ENCODE measurements at regions not wholly inside any gene's neighbourhood (a gene's known extent, or its start where the extent isn't known, plus 50 kb on each side); places are given as distances from the start of the nearest gene placed in this dataset.
A peak's percentile ranks its signal among the peaks of the same experiment; 100 is the strongest.

- CTCF ChIA-PET: interaction anchor here (0.6 to 1.2 kb wide), 4 partner anchors 140 to 373 kb away, joined by 3 to 7 read pairs (median 4); no protein-coding TSS in a partner anchor
- H4K20me1 ChIP-seq (ENCODE audit: low read length): no peaks in the 10 kb centered on the region
- H3K9me2 ChIP-seq (replicated peaks; ENCODE audit: low read length): no peaks in the 10 kb centered on the region
- H3K27ac ChIP-seq (ENCODE audit: low read length): peak overlapping the region; percentile 89
- intact Hi-C loops (cut with micrococcal nuclease): loop anchor here (1.0 to 10.0 kb wide), 9 partner anchors 13 to 374 kb away; no protein-coding TSS in a partner anchor
- DNase-seq: peak; percentile 99
- BruUV-seq (replicated peaks): no TSS peak
- peak overlapping the region; percentile 72 for H3K4me2 ChIP-seq (ENCODE audit: low read length)
- ATAC-seq: peak; percentile 86
- peaks cover 6% of the 10 kb centered on the region for H3F3A ChIP-seq (ENCODE audit: low read length, unreplicated experiment)
- no peaks in the 10 kb centered on the region for H3K79me2 ChIP-seq (ENCODE audit: low read length)
- no peaks in the 10 kb centered on the region for H3K27me3 ChIP-seq (ENCODE audit: low read length)
- H3K4me1 ChIP-seq (ENCODE audit: insufficient read depth, low read length): peaks cover 33% of the 10 kb centered on the region
- H3K4me3 ChIP-seq (ENCODE audit: low read length): peak overlapping the region; percentile 9; the same call in 1 of the 2 replicates
- no peak overlapping the region for H2AFZ ChIP-seq (ENCODE audit: low read length)
- peak overlapping the region; percentile 35 for H3K9ac ChIP-seq (ENCODE audit: low read length)
- H3K36me3 ChIP-seq (ENCODE audit: low read depth, low read length): no peaks in the 10 kb centered on the region
- H3K9me3 ChIP-seq (ENCODE audit: low read length): no peaks in the 10 kb centered on the region
- POLR2A ChIA-PET (ENCODE audit: unreplicated experiment): interaction anchor here (0.6 kb wide), 2 partner anchors 71 to 131 kb away, joined by 3 to 4 read pairs; no protein-coding TSS in a partner anchor
- TF ChIP-seq CTCF (conservative IDR thresholded peaks at IDR 0.05; ENCODE audit: low read depth, low read length) (no peak), EZH2phosphoT487 (IDR thresholded peaks at IDR 0.05; ENCODE audit: borderline replicate concordance, low read length) (no peak), EZH2 (IDR thresholded peaks at IDR 0.05; ENCODE audit: low read length, unreplicated experiment) (no peak)
These were observed 111.9 kb upstream of the KAZN start for GRCh38 chr1:14486401-14487201.

- H3K4me2 ChIP-seq (ENCODE audit: low read length): peak overlapping the region; percentile 72
- no peaks in the 10 kb centered on the region for H3K27me3 ChIP-seq (ENCODE audit: low read length)
- peak; percentile 38 for DNase-seq
- H3K9ac ChIP-seq (ENCODE audit: low read length): peak overlapping the region; percentile 35; the same call in 1 of the 2 replicates
- POLR2A ChIA-PET (ENCODE audit: unreplicated experiment): no interaction called here
- no TSS peak for BruUV-seq (replicated peaks)
- peaks cover 33% of the 10 kb centered on the region for H3K4me1 ChIP-seq (ENCODE audit: insufficient read depth, low read length)
- no peak overlapping the region for H2AFZ ChIP-seq (ENCODE audit: low read length)
- TF ChIP-seq EZH2 (IDR thresholded peaks at IDR 0.05; ENCODE audit: low read length, unreplicated experiment): no peak
- TF ChIP-seq CTCF (conservative IDR thresholded peaks at IDR 0.05; ENCODE audit: low read depth, low read length): no peak
- TF ChIP-seq EZH2phosphoT487 (IDR thresholded peaks at IDR 0.05; ENCODE audit: borderline replicate concordance, low read length): no peak
- H3F3A ChIP-seq (ENCODE audit: low read length, unreplicated experiment): peaks cover 6% of the 10 kb centered on the region
- H3K27ac ChIP-seq (ENCODE audit: low read length): peak overlapping the region; percentile 89
- intact Hi-C loops (cut with micrococcal nuclease): loop anchor here (2.0 to 10.0 kb wide), 4 partner anchors 83 to 375 kb away; no protein-coding TSS in a partner anchor
- H3K36me3 ChIP-seq (ENCODE audit: low read depth, low read length): no peaks in the 10 kb centered on the region
- no peaks in the 10 kb centered on the region for H3K79me2 ChIP-seq (ENCODE audit: low read length)
- no peaks in the 10 kb centered on the region for H3K9me2 ChIP-seq (replicated peaks; ENCODE audit: low read length)
- no peak for ATAC-seq
- no peaks in the 10 kb centered on the region for H4K20me1 ChIP-seq (ENCODE audit: low read length)
- CTCF ChIA-PET: interaction anchor here (1.2 kb wide), 1 partner anchor 374 kb away, joined by 7 read pairs; no protein-coding TSS in a partner anchor
- peak overlapping the region; percentile 9; the same call in 1 of the 2 replicates for H3K4me3 ChIP-seq (ENCODE audit: low read length)
- H3K9me3 ChIP-seq (ENCODE audit: low read length): no peaks in the 10 kb centered on the region
These were observed 110.8 kb upstream of the KAZN start for GRCh38 chr1:14487671-14488070.

- Histone ChIP-seq H3K36me3 (ENCODE audit: low read depth, low read length) (no peaks in the 10 kb centered on the region), H3F3A (ENCODE audit: low read length, unreplicated experiment) (no peaks in the 10 kb centered on the region), H2AFZ (ENCODE audit: low read length) (no peak overlapping the region), H3K79me2 (ENCODE audit: low read length) (no peaks in the 10 kb centered on the region), H3K9me3 (ENCODE audit: low read length) (no peaks in the 10 kb centered on the region), H3K9ac (ENCODE audit: low read length) (no peak overlapping the region), H3K4me3 (ENCODE audit: low read length) (no peak overlapping the region), H4K20me1 (ENCODE audit: low read length) (no peaks in the 10 kb centered on the region), H3K27me3 (ENCODE audit: low read length) (no peaks in the 10 kb centered on the region), H3K9me2 (replicated peaks; ENCODE audit: low read length) (no peaks in the 10 kb centered on the region), H3K27ac (ENCODE audit: low read length) (no peak overlapping the region), H3K4me2 (ENCODE audit: low read length) (no peak overlapping the region), H3K4me1 (ENCODE audit: insufficient read depth, low read length) (peaks cover 14% of the 10 kb centered on the region)
- ATAC-seq: no peak
- POLR2A ChIA-PET (ENCODE audit: unreplicated experiment): no interaction called here
- no peak for TF ChIP-seq EZH2 (IDR thresholded peaks at IDR 0.05; ENCODE audit: low read length, unreplicated experiment)
- TF ChIP-seq EZH2phosphoT487 (IDR thresholded peaks at IDR 0.05; ENCODE audit: borderline replicate concordance, low read length): no peak
- no peak for TF ChIP-seq CTCF (conservative IDR thresholded peaks at IDR 0.05; ENCODE audit: low read depth, low read length)
- no peak for DNase-seq
- CTCF ChIA-PET: no interaction called here
- BruUV-seq (replicated peaks): no TSS peak
- intact Hi-C loops (cut with micrococcal nuclease): no loop called here
These were observed 103.6 kb upstream of the KAZN start for GRCh38 chr1:14494911-14495310.
